Activated CD4-positive, alpha-beta T cell treated with anti-CD3 and anti-CD28 coated beads, Interleukin-2, amount 50 U/mL, for 48 hours (primary cell): ENCODE measurements at regions not wholly inside any gene's neighbourhood (a gene's known extent, or its start where the extent isn't known, plus 50 kb on each side); places are given as distances from the start of the nearest gene placed in this dataset.

ENCODE experiments used
- DNase-seq, 2 experiments: peaks; one replicate each; pipeline ENCODE4 v3.0.0-alpha.2; 2020

- no peak for DNase-seq
Measured at GRCh38 chr14:22411398-22412055, 177.5 kb downstream of the DAD1 start.

GRCh38 chr14:22410497-22410896 lies 178.5 kb downstream of the DAD1 start:
- no peak for DNase-seq

- DNase-seq = no peak
Measured at GRCh38 chr14:22409006-22409405, 180.0 kb downstream of the DAD1 start.

GRCh38 chr14:22408547-22408946 lies 180.5 kb downstream of the DAD1 start:
- no peak for DNase-seq

GRCh38 chr14:22407033-22407432 lies 182.0 kb downstream of the DAD1 start:
- no peak for DNase-seq

GRCh38 chr14:22405201-22405600 lies 183.8 kb downstream of the DAD1 start:
- DNase-seq = no peak

GRCh38 chr14:22403296-22403695 lies 185.7 kb downstream of the DAD1 start:
- DNase-seq = no peak

GRCh38 chr14:22400655-22401259 lies 188.3 kb downstream of the DAD1 start:
- no peak for DNase-seq

- DNase-seq = no peak
Measured at GRCh38 chr14:22399776-22400175, 189.2 kb downstream of the DAD1 start.

GRCh38 chr14:22397221-22397737 lies 191.7 kb downstream of the DAD1 start:
- no peak for DNase-seq

GRCh38 chr14:22395803-22396202 lies 193.2 kb downstream of the DAD1 start:
- DNase-seq = no peak

- no peak for DNase-seq
Measured at GRCh38 chr14:22394616-22395015, 194.4 kb downstream of the DAD1 start.

- no peak for DNase-seq
Measured at GRCh38 chr14:22393796-22394195, 195.2 kb downstream of the DAD1 start.

GRCh38 chr14:22391908-22392565 lies 197.0 kb downstream of the DAD1 start:
- DNase-seq = no peak

GRCh38 chr14:22390824-22391461 lies 198.1 kb downstream of the DAD1 start:
- DNase-seq = no peak

GRCh38 chr14:22390195-22390594 lies 198.8 kb downstream of the DAD1 start:
- DNase-seq = no peak

- no peak for DNase-seq
Measured at GRCh38 chr14:22388669-22389595, 200.1 kb downstream of the DAD1 start.

GRCh38 chr14:22387776-22388241 lies 201.2 kb downstream of the DAD1 start:
- no peak for DNase-seq

GRCh38 chr14:22386924-22387775 lies 201.9 kb downstream of the DAD1 start:
- no peak for DNase-seq

GRCh38 chr14:22384974-22385526 lies 204.0 kb downstream of the DAD1 start:
- no peak for DNase-seq

GRCh38 chr14:22384167-22384549 lies 204.9 kb downstream of the DAD1 start:
- no peak for DNase-seq
